HG03103 (cell line): ENCODE measurements at regions not wholly inside any gene's neighbourhood (a gene's known extent, or its start where the extent isn't known, plus 50 kb on each side); places are given as distances from the start of the nearest gene placed in this dataset.
"Not testable (repeated sequence)": the region's sequence is repeated elsewhere in the genome, so short reads cannot be mapped to it uniquely, and the experiment has no call there.

ENCODE experiments used
- ATAC-seq: cut with Tn5 transposase; IDR thresholded peaks from one replicate; pipeline ENCODE4 v1.9.1; 2021; ENCODE audit warnings: low read depth; ENCODE audit not compliant: unreplicated experiment

DNA sequence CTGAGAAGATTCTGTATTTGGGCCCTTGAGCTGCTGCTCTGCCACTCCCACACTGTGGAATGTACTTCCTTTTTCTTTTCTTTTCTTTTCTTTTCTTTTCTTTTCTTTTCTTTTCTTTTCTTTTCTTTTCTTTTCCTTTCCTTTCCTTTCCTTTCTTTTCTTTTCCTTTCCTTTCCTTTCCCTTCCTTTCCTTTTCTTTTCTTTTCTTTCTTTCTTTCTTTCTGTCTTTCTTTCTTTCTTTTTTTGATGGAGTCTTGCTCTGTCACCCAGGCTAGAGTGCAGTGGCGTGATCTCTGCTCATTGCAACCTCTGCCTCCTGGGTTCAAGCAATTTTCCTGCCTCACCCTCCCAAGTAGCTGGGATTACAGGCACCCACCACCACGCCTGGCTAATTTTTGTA lies 89.8 kb downstream of the DNAAF6 start:
- not testable (repeated sequence) for ATAC-seq

DNA sequence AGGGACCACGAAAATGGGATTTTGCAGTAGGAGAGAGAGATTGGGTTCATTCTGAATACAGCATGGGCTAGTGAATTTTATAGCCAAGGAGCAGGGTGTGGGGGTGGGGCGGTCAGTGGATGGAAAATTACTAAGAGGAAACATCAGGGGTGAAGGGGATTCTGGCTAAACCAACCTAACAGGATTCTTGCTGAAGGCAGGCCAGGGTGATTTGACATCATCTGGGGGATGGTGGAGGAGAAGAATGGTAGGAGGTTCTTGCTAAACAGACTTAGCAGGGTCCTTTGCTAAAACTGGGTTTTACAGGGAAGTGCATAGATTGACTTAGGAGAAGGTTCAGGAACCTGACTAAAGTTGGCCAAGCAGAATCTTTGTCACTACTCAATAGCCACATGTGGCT lies 91.9 kb downstream of the DNAAF6 start:
- no peak for ATAC-seq

DNA sequence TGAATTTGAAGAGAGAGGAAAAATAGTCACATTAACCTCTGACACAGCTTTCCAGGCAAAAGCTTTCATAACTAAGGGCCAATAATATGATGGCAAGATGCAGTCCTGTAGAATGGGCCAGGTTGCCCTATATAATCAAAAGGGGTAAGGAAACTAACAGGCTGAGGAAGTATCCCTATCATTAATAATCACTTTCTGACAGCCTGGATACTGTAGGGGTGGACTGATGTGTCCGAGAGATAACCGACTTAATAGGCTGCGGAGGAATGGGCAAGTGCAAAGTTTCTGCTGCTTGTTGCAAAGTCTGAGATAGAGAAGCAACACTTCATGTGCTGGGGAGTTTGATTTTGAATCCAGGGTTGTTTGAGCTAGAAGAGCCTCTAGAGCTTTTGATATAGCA lies 94.8 kb downstream of the DNAAF6 start:
- no peak for ATAC-seq

DNA sequence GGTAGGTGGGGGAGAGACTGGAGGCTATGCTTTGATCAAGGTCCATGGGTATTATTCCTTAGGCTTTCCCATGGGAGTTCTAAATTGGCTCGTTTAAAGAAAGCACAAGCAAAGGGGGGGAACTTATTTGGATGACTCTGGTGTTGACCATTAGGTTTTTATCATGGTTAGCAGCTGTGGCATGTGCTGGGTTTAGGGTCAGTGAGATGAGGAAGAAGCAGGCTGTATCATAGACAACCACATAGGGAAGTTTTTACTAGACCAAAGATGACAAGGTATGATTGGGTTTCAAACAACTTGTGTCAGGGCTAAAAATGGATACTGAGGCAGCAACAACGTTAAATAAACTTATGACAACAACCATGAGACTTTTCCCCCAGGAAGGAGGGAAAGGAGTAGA lies 97.7 kb downstream of the DNAAF6 start:
- ATAC-seq: no peak

DNA sequence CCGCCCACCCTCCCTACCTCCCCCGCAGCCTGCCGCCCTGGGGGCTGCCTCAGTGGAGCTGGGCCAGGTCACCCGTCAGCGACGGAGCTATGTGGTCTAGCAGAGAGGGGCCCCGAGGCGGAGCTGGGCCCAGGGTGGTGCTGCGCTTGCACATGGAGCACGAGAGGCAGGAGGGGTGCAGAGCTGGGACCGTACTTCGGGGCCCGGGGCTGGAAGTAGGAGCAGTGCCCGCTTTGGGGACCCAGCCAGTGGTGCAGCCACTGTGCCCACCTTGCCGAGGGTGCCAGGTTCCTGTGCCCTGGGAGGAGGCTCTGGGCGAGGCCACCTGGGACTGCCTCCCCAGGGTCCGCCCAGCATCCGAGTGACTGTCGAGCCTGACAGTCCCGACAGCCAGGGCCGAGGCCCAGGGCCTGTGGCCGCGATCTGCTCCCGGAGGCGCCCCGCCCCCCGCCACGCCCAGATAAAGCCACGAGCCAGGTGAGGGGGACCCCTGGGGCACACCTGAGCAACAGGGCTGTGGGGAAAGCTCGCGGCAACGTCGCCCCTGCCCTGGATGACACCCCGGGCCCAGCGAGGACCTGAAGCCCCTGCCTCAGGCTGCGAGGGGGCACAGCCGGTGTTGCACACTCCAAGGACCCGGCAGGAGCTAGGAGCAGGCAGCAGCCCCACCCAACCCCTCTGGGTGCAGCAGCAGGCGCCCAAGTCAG lies 117.5 kb downstream of the DNAAF6 start:
- no peak for ATAC-seq

DNA sequence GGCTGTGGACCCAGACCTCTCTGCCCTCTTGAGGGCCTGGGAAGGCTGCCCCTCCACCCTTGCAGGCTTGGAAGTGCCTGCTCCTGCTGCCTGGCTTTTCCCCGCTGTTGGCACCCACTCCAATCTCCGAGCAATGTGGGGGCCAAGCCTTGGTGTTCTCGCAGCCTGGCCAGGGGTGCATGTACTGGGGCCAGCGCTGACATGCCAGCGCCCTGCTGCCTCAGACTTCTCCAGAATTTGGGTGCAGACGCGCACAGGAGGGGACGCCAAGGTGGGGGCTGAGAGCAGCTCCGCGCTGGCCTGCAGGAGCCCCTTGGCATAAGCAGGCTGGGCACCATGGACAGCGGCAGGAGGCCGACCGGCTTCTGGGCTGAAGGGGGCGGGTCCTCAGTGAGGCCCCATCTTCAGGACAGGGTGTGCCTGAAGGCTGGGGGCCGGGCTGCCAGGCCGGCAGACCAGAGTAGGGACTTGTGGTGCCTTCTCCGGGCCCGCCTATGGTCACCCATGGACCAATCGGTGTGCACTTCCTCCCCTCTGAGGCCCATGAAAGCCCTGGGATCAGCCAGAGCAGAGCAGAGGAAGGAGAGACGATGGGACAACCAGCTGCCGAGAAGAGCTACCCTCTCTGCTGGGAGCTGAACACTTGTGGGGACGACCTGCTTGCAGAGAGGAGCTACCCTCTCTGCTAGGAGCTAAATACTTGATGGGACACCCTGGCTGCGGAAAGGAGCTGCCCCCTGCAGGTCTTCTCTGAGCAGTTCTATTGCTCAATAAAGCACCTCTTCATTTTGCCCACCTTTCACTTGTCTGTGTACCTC lies 118.3 kb downstream of the DNAAF6 start:
- ATAC-seq: no peak

DNA sequence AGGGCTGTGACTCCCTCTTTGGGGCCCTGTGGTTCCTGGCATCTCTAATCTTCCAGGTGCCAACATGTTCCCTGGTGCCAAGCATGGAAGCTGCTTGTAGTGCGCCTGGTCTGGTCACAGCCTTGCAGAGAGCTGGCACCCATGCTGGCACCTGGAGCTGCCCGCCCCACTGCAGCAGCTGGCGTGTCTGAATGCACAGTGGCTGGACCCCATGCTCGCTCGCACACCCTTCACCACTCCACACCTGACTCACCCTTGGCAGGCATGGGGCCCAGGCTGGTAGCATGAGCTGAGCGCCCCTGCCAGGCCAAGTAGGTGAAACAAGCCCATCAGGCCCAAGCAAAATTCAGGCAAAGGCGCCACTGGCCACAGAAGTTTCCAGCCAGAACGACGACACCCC lies 119.1 kb downstream of the DNAAF6 start:
- ATAC-seq: no peak

DNA sequence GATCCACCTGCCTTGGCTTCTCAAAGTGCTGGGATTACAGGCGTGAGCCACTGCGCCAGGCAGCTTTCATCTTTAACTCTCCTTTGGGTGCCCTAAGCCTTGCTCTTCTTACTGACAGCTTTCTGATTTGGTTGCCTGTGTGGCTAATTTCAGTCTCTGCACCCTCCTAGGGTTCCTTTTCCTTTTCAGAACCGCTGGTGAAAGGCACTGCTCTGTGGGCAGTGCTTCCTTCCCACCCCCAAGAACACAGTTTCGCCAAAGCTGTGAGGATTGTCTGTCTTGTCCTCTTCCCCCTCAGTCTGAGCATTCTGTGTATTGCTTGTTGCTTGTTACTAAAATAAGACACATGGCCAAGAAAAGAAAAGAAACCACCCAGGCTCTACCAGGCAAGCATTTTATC lies 101.4 kb upstream of the FRMPD3 start:
- no peak for ATAC-seq

DNA sequence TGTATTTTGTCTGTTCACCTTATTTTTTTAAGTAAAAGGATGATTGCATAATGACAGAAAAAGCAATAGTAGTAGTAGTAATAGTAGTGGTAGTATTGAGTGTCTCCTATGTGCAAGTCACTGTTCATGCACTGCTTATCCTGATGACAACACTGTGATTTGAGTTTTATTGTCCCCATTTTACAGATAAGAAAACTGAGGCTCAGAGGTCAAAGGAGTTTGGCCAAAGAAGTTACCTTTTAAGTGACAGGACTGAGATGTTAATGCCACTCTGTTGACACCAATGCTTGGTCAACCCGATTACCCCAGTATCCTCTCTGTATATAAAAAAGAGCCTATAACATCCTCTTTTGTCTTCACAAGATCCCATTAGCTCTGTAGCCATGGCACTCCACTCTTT lies 100.5 kb upstream of the FRMPD3 start:
- ATAC-seq: no peak

DNA sequence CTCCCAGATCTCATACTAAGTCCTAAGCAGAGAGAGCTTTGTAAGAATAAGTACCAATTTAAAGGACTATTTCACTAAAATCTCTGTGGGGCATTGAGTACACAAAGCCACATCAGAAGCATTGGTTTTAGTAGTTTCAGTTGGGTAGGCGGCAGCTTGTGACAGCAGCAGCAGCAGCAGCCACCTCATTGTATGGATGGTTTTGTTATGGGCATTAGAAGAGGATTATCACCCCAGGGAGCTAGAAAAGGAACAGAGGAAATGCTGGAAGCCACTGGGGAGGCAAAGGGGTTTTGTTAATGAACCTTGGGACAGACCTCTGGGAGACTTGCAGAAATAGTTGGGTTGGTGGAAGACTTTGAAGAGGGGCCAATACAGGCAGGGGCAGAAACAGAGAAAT lies 93.9 kb upstream of the FRMPD3 start:
- no peak for ATAC-seq

DNA sequence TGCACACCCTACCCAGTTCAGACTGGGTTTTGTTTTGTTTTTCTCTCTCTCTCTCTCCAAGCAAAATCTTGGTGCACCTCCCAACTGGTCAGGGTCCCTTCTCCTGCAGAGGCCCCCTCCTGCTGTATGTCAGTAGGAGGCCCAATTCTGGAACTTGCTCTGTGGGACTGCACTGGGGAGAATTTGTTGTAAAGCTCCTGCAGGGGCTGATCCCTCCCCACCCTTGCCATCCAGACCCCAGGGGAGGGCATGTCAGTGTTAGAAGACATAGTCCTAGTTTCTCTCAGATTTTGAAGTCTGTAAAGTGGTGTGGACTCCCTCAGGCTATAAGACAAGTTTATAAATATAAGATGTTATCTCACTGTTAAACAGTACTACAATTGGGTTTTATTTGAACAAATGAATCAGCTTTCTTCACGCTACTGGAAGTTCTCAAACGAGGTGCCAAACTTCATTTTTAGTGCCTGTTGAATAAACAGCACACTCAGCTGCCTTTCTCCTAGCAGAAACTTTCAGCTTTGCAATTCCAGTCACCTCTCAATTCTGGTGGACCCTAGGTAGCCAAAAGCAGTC lies 88.6 kb upstream of the FRMPD3 start:
- no peak for ATAC-seq

DNA sequence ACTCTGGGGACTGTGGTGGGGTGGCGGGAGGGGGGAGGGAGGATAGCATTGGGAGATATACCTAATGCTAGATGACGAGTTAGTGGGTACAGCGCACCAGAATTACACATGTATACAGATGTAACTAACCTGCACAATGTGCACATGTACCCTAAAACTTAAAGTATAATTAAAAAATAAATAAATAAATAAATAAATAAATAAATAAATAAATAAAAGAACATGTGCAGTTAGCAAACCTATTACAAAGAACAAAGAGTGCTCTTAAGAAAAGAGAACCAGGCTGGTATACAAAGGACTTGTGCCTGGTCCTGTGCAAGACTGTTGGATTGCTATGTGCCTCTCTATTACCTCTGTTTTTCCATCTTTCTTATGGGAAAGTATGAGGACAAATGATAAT lies 79.3 kb upstream of the FRMPD3 start:
- not testable (repeated sequence) for ATAC-seq

DNA sequence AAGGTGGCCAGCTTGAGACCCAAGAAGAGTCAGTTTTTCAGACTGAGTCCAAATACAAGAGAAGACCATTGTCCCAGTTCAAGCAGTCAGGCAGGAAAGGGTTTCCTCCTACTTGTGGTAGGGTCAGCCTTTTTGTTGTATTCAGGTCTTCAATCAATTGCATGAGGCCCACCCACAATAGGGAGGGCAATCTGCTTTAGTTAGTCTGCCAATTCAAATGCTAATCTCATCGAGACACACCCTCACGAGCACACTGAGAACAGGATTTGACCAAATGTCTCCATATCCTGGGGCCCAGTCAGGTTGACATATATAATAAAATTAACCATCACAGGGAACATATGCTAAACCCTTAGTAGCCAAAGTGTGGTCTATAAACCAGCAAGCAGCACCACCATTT lies 75.3 kb upstream of the FRMPD3 start:
- no peak for ATAC-seq

DNA sequence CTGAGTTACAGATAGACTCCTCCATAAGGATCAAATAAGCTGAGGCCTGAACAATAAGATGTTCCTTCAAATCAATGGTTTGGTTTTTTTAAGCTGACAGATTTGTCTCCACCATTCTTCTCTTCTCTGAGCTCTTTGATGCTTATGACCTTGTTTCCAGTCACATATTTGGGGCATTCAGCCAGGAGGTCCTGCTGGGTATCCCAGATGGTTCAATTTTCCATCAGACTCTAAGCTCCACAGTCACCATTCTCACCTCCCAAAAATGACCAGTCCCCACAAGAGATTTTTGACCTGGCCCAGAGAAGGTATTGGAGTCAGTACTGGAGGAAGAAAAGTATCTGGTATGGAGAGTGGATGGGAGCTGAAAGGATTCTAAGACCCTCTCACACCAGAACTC lies 74.6 kb upstream of the FRMPD3 start:
- no peak for ATAC-seq

DNA sequence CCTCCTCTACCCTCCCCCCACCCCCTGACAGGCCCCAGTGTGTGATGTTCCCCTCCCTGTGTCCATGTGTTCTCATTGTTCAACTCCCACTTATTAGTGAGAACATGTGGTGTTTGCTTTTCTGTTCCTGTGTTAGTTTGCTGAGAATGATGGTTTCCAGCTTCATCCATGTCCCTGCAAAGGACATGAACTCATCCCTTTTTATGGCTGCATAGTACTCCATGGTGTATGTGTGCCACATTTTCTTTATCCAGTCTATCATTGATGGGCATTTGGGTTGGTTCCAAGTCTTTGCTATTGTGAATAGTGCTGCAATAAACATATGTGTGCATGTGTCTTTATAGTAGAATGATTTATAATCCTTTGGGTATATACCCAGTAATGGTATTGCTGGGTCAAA lies 73.3 kb upstream of the FRMPD3 start:
- ATAC-seq: not testable (repeated sequence)

DNA sequence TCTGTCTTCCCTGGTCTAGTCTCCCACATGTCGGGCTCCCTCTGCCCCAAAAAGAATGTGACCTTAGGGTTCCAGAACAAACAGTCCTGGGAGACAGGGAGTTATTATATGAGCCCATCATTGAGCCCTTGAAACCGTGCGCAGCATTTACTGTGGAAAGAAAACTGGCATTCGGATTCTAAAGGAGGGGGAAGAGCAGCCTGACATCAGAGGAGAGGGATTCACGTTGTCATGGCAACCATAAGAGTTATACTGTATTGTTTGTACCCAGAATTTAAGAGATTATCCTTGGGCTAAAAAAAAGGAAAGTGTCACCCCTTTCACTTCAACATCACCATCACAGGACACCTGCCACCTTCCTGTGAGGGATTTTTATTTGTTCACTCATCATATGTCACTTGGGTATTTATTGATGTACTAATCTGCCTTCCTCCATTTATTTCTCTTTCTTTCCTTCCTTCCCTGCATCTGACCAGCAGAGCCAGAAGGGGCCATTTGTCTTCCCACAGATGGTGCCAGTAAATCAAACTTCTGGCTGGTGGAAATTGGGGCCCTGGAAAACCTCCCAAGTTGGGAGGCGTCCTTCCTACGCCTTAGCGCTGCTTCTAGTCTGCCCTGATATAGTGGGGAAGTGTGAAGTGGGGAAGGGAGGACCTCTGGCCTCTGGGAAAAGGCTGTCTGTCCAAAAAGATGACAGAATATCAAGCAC lies 64.9 kb upstream of the FRMPD3 start:
- ATAC-seq: no peak

DNA sequence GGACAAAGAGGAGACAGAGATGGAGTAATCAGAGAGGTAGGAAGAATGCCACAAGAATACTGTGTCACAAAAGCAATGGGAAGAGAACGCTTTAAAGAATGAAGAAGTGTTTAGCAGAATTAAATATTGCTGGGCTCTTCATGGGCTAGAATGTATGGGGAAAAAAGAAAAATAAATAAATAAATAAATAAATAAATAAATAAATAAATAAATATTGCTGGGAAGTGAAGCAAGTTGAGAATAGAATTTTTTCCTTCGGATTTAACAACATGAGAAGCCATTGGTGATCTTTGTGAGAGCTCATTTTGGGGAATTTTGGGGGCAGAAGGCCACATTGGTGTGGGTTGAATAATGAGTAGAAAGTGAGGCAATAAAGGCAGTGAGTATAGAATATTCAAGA lies 59.7 kb upstream of the FRMPD3 start:
- no peak for ATAC-seq

DNA sequence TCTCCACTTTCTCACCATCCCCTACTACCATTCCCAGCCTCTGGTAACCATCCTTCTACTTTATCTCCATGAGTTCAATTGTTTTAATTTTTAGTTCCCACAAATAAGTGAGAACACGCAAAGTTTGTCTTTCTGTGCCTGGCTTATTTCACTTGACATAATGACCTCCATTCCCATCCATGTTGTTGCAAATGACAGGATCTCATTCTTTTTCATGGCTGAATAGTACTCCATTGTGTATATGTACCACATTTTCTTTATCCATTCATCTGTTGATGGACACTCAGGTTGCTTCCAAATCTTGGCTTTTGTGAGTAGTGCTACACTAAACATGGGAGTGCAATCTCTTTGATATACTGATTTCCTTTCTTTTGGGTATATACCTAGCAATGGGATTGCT lies 55.8 kb upstream of the FRMPD3 start:
- ATAC-seq: not testable (repeated sequence)

DNA sequence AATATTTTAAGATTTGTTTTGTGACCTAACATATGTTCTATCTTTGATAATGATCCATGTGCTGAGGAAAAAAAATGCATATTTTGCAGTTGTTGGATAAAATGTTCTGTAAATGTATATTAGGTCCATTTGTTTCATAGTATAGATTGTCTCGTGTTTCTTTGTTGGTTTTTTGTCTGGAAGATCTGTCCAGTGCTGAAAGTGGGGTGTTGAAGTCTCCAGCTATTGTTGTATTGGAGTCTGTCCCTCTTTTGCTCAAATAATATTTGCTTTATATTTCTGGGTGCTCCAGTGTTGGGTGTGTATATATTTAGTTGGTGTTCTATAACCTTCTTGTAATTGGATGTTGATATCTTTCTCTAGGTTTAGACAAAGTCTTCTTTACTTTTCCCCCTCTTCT lies 53.2 kb upstream of the FRMPD3 start:
- no peak for ATAC-seq

DNA sequence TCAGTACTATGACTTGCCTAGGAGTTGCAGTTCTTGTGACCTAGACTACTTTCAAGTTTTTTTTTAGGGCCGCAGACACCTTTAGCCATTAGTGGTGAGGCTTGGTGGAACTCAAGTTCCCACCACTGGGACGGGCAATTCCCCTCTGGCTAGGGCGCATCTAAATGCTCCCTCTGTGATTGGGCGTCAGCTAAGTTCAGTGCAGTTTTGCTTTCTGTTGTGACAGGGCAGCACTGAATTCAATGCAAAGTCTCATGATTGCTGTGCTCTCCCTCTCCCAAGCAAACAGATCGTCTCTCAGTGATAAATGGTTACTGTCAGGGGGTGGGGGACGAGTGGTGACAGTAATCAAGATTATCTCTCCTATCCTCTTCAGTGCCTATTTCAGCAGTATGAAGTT lies 52.7 kb upstream of the FRMPD3 start:
- no peak for ATAC-seq

DNA sequence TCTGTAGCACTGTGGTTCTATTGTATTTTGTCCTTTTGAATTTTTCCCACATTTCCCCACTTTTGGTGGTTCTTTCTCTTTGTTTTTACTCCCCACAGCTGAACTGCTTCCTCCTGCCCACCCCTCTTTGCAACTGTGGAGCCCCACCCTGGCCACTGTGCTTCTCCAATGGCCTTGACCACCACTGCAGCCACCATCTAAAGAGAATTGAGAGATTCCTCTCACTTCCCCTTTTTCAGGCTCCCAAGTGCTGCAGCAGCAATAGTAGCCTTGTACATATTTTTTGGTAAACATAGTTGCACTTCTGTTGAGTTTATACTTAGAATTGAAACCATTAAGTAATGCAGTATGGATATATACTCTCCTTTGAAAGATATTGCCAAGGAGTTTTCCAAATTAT lies 51.3 kb upstream of the FRMPD3 start:
- peak; percentile 95 for ATAC-seq
